H9 (cell line): ENCODE measurements at regions not wholly inside any gene's neighbourhood (a gene's known extent, or its start where the extent isn't known, plus 50 kb on each side); places are given as distances from the start of the nearest gene placed in this dataset.

Source experiments
- DNase-seq: peaks from one replicate; pipeline ENCODE4 v3.0.0-alpha.2; 2017
- H2AFZ ChIP-seq: one replicate; pipeline ENCODE4 v1.6.1; 2013; ENCODE audit warnings: mild to moderate bottlenecking, low read length, control low read depth, moderate library complexity
- H2AK5ac ChIP-seq: 2 replicates; pipeline ENCODE4 v1.6.1; 2013; ENCODE audit warnings: low read length, control low read depth, mixed read lengths; ENCODE audit not compliant: insufficient read length
- H2BK120ac ChIP-seq: one replicate; pipeline ENCODE4 v1.6.1; 2013; ENCODE audit warnings: low read depth, mild to moderate bottlenecking, low read length, control low read depth, inconsistent platforms; ENCODE audit not compliant: poor library complexity, severe bottlenecking
- H2BK12ac ChIP-seq: 2 replicates; pipeline ENCODE4 v1.6.1; 2013; ENCODE audit warnings: low read length, control low read depth, mixed read lengths, low read depth; ENCODE audit not compliant: insufficient read length
- H2BK15ac ChIP-seq: 2 replicates; pipeline ENCODE4 v1.6.1; 2013; ENCODE audit warnings: low read depth, low read length, control low read depth
- H2BK20ac ChIP-seq: one replicate; pipeline ENCODE4 v1.6.1; 2013; ENCODE audit warnings: low read depth, mild to moderate bottlenecking, low read length, control low read depth, inconsistent platforms; ENCODE audit not compliant: poor library complexity, severe bottlenecking
- H2BK5ac ChIP-seq: 2 replicates; pipeline ENCODE4 v1.6.1; 2013; ENCODE audit warnings: low read length, control low read depth, mixed read lengths; ENCODE audit not compliant: insufficient read length
- H3K14ac ChIP-seq: 2 replicates; pipeline ENCODE4 v1.6.1; 2013; ENCODE audit warnings: low read length, control low read depth; ENCODE audit not compliant: insufficient read depth
- H3K18ac ChIP-seq: 2 replicates; pipeline ENCODE4 v1.6.1; 2013; ENCODE audit warnings: low read depth, mild to moderate bottlenecking, mixed read lengths, low read length, control low read depth; ENCODE audit not compliant: insufficient read length
- H3K23ac ChIP-seq: 2 replicates; pipeline ENCODE4 v1.6.1; 2013; ENCODE audit warnings: low read length, control low read depth, mixed read lengths, low read depth; ENCODE audit not compliant: insufficient read length
- H3K23me2 ChIP-seq: 2 replicates; pipeline ENCODE4 v1.6.1; 2013; ENCODE audit warnings: low read depth, mild to moderate bottlenecking, mixed read lengths, low read length, control low read depth; ENCODE audit not compliant: insufficient read length, poor library complexity, severe bottlenecking
- H3K27ac ChIP-seq: 2 replicates; pipeline ENCODE4 v1.5.1; 2013; ENCODE audit warnings: low read length, control low read depth, mixed read lengths, low read depth; ENCODE audit not compliant: insufficient read length
- H3K27me3 ChIP-seq: 2 replicates; pipeline ENCODE4 v1.6.1; 2013; ENCODE audit warnings: low read length, control low read depth, inconsistent platforms; ENCODE audit not compliant: insufficient read depth
- H3K4ac ChIP-seq: 2 replicates; pipeline ENCODE4 v1.6.1; 2013; ENCODE audit warnings: low read depth, mild to moderate bottlenecking, control low read depth, inconsistent platforms, low read length, moderate library complexity
- H3K4me1 ChIP-seq: 2 replicates; pipeline ENCODE4 v1.6.1; 2013; ENCODE audit warnings: low read length, control low read depth, inconsistent platforms; ENCODE audit not compliant: insufficient read depth
- H3K4me2 ChIP-seq: 2 replicates; pipeline ENCODE4 v1.6.1; 2013; ENCODE audit warnings: low read length, control low read depth, mixed read lengths; ENCODE audit not compliant: insufficient read length, insufficient read depth
- H3K56ac ChIP-seq: 2 replicates; pipeline ENCODE4 v1.6.1; 2013; ENCODE audit warnings: low read depth, mild to moderate bottlenecking, mixed read lengths, low read length, control low read depth; ENCODE audit not compliant: insufficient read length
- H3K79me1 ChIP-seq: 2 replicates; pipeline ENCODE4 v1.6.1; 2013; ENCODE audit warnings: low read depth, mild to moderate bottlenecking, moderate library complexity, low read length, control low read depth, inconsistent platforms; ENCODE audit not compliant: insufficient read depth, poor library complexity, severe bottlenecking
- H3K79me2 ChIP-seq: 2 replicates; pipeline ENCODE4 v1.6.1; 2013; ENCODE audit warnings: low read length, control low read depth, inconsistent platforms; ENCODE audit not compliant: insufficient read depth
- H3K9ac ChIP-seq: 2 replicates; pipeline ENCODE4 v1.6.1; 2013; ENCODE audit warnings: low read length, control low read depth, mixed read lengths; ENCODE audit not compliant: insufficient read length; ENCODE audit errors: extremely low read depth
- H3K9me3 ChIP-seq: one replicate; pipeline ENCODE4 v1.6.1; 2013; ENCODE audit warnings: low read depth, low read length, inconsistent platforms; ENCODE audit not compliant: control insufficient read depth
- H3T11ph ChIP-seq: one replicate; pipeline ENCODE4 v1.6.1; 2013; ENCODE audit warnings: mild to moderate bottlenecking, low read length, control low read depth, inconsistent platforms
- H4K20me1 ChIP-seq: one replicate; pipeline ENCODE4 v1.6.1; 2013; ENCODE audit not compliant: control insufficient read depth, insufficient read length, insufficient read depth
- H4K5ac ChIP-seq: 2 replicates; pipeline ENCODE4 v1.6.1; 2013; ENCODE audit warnings: low read depth, mild to moderate bottlenecking, mixed read lengths, low read length, control low read depth; ENCODE audit not compliant: insufficient read length
- H4K8ac ChIP-seq: replicated peaks from 2 replicates; pipeline ENCODE4 v1.6.1; 2013; ENCODE audit warnings: low read length, control low read depth, mixed read lengths, low read depth; ENCODE audit not compliant: insufficient read length
- H4K91ac ChIP-seq: 2 replicates; pipeline ENCODE4 v1.6.1; 2013; ENCODE audit warnings: low read depth, mild to moderate bottlenecking, moderate library complexity, mixed read lengths, low read length, control low read depth; ENCODE audit not compliant: insufficient read length
- H3K27ac Mint-ChIP-seq, 3 experiments: 2 replicates in 2 of 3; 3 replicates in 1 of 3; pipeline ENCODE4 v1.8.0; 2020 to 2021; ENCODE audit warnings: mixed read lengths in 3 of 3, mild to moderate bottlenecking in 1 of 3, moderate library complexity in 1 of 3
- H3K27me3 Mint-ChIP-seq: 2 replicates; pipeline ENCODE4 v1.8.0; 2021; ENCODE audit warnings: low read depth, mild to moderate bottlenecking, moderate library complexity, mixed read lengths
- H3K36me3 Mint-ChIP-seq, 3 experiments: 2 replicates in 2 of 3; 3 replicates in 1 of 3; pipeline ENCODE4 v1.8.0; 2020 to 2021; ENCODE audit warnings: low read depth in 3 of 3, mixed read lengths in 3 of 3; ENCODE audit not compliant: insufficient read depth in 1 of 3
- H3K4me1 Mint-ChIP-seq, 2 experiments: 2 replicates each; pipeline ENCODE4 v1.8.0; 2020; ENCODE audit warnings: mixed read lengths in 2 of 2
- H3K4me3 Mint-ChIP-seq, 2 experiments: 2 replicates in 1 of 2; 3 replicates in 1 of 2; pipeline ENCODE4 v1.8.0; 2020 to 2021; ENCODE audit warnings: mild to moderate bottlenecking in 2 of 2, mixed read lengths in 2 of 2, moderate library complexity in 1 of 2
- H3K9me3 Mint-ChIP-seq, 2 experiments: 2 replicates in 1 of 2; 3 replicates in 1 of 2; pipeline ENCODE4 v1.8.0; 2020; ENCODE audit warnings: mild to moderate bottlenecking in 2 of 2, mixed read lengths in 2 of 2, moderate library complexity in 1 of 2
- CTCF ChIP-seq: fragments of 200-600 bp; sonication (generic); conservative IDR thresholded peaks from 3 replicates; pipeline ENCODE4 v1.8.0; 2021; ENCODE audit warnings: antibody characterized with exemption, mild to moderate bottlenecking

GRCh38 chr18:1232867-1233266 is 328.2 kb downstream of the ADCYAP1 start:
- no peaks in the 10 kb centered on the region for H3K79me2 ChIP-seq
- peaks cover 50 to 52% of the 10 kb centered on the region in 2 experiments for H3K9me3 Mint-ChIP-seq

More at GRCh38 chr18:1232867-1233266, 328.2 kb downstream of the ADCYAP1 start:
- no peak overlapping the region for H3K4me2 ChIP-seq
- H3K4me1 Mint-ChIP-seq, result peaks cover 6 to 10% of the 10 kb centered on the region in 2 experiments
- no peak overlapping the region for H3K4ac ChIP-seq
- peaks cover 11 to 58% (median 47%) of the 10 kb centered on the region in 3 experiments; a peak in 6 of 7 replicates for H3K36me3 Mint-ChIP-seq
- H2BK12ac ChIP-seq, result no peak overlapping the region
- no peak overlapping the region for H3K23ac ChIP-seq
- no peak overlapping the region for H3K27ac ChIP-seq
- H4K8ac ChIP-seq, result no peak overlapping the region
- TF ChIP-seq CTCF, result no peak
- no peak overlapping the region for H2BK120ac ChIP-seq
- no peaks in the 10 kb centered on the region for H3K23me2 ChIP-seq
- H3K27me3 ChIP-seq, result no peaks in the 10 kb centered on the region
- H2BK20ac ChIP-seq, result no peak overlapping the region
- no peaks in the 10 kb centered on the region; the same call in 1 of the 2 replicates for H3K4me1 ChIP-seq
- H4K5ac ChIP-seq, result no peak overlapping the region
- no peak overlapping the region for H2AFZ ChIP-seq
- H3K79me1 ChIP-seq, result no peaks in the 10 kb centered on the region
- no peak overlapping the region for H3K9ac ChIP-seq
- no peaks in the 10 kb centered on the region for H4K20me1 ChIP-seq
- H4K91ac ChIP-seq, result no peak overlapping the region
- H3K27me3 Mint-ChIP-seq, result no peaks in the 10 kb centered on the region
- H3K4me3 Mint-ChIP-seq, result no peak overlapping the region
- DNase-seq, result no peak
- no peak overlapping the region for H3K27ac Mint-ChIP-seq
- H2BK15ac ChIP-seq, result no peak overlapping the region
- no peak overlapping the region for H3K56ac ChIP-seq
- no peak overlapping the region for H2BK5ac ChIP-seq
- no peak overlapping the region for H2AK5ac ChIP-seq
- H3T11ph ChIP-seq, result no peak overlapping the region
- H3K14ac ChIP-seq, result no peak overlapping the region
- H3K9me3 ChIP-seq, result no peaks in the 10 kb centered on the region
- no peak overlapping the region for H3K18ac ChIP-seq
